SK-N-MC (cell line): ENCODE measurements at regions not wholly inside any gene's neighbourhood (a gene's known extent, or its start where the extent isn't known, plus 50 kb on each side); places are given as distances from the start of the nearest gene placed in this dataset.

ENCODE experiments used
- EZH2 ChIP-seq: fragments of 200-600 bp; sonication (generic); IDR thresholded peaks from one replicate; pipeline ENCODE4 v1.6.1; 2017; ENCODE audit warnings: antibody characterized with exemption
- FOXP2 ChIP-seq: optimal IDR thresholded peaks from 2 replicates; pipeline ENCODE3; 2011; ENCODE audit warnings: mild to moderate bottlenecking, moderate library complexity; ENCODE audit not compliant: insufficient read depth; ENCODE audit errors: extremely low read length, control extremely low read depth
- POLR2AphosphoS5 ChIP-seq: IDR thresholded peaks from 2 replicates; pipeline ENCODE4 v1.6.1; 2012; ENCODE audit warnings: mild to moderate bottlenecking, low read depth, low read length, borderline replicate concordance

DNA sequence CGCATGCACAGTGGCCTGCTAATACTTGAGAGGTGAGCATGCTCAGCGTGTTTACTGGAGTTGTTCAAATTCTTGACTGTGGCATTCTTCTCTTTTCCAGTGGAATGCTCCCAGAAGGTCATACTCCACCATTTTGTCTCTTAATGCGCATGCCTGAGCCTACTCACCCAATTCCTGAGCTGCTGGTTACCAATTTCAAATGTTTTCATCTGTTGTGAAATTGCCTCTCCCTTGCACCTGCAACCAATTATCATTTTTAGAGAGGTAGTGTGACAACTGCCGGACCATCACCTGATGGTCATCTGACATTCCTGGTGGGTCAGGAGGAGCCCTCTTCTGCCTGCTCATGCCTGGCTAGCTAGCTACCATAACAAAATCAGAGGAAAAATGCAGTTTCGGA, 82.2 kb upstream of the LIFR start:
- TF ChIP-seq POLR2AphosphoS5 = no peak
- TF ChIP-seq EZH2 = no peak
- no peak for TF ChIP-seq FOXP2
